GM13976 (cell line): ENCODE measurements at regions not wholly inside any gene's neighbourhood (a gene's known extent, or its start where the extent isn't known, plus 50 kb on each side); places are given as distances from the start of the nearest gene placed in this dataset.

ENCODE experiments used
- DNase-seq: peaks from one replicate; pipeline ENCODE4 v3.0.0; 2012; ENCODE audit warnings: low spot score
- CTCF ChIP-seq: IDR thresholded peaks from 2 replicates; pipeline ENCODE4 v1.5.1; 2012; ENCODE audit warnings: borderline replicate concordance, mild to moderate bottlenecking; ENCODE audit not compliant: insufficient read depth; ENCODE audit errors: extremely low read depth, missing control alignments, control extremely low read depth
- in situ Hi-C: fragments of 300-500 bp; cut with MboI; formaldehyde crosslinking; loops from one replicate; pipeline ENCODE4 v1.12.0; 2022; ENCODE audit warnings: low sequenced_read_pairs, mixed read lengths, inconsistent platforms; ENCODE audit not compliant: unreplicated experiment

DNA sequence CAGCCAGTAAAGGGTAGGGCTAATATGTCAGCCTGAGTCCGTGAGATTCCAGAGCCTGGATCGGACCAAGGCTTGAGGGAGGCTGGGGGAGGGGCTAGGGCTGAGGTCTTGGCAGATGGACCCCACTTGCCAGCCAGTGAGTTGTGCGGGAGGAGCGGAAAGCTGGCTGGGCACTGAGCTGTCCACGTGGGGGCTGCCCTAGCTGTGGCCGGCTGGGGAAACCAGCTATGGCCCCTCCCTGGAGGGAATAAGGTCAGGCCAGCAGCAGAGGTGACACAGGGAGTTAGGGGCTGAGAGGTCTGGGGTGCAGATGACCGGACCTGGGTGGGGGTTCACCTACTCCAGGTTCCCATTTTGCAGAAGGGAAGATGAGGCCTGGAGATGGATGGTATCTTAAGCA lies 77.3 kb downstream of the UNCX start:
- in situ Hi-C loops, result no loop called here
- TF ChIP-seq CTCF, result no peak
- no peak for DNase-seq

DNA sequence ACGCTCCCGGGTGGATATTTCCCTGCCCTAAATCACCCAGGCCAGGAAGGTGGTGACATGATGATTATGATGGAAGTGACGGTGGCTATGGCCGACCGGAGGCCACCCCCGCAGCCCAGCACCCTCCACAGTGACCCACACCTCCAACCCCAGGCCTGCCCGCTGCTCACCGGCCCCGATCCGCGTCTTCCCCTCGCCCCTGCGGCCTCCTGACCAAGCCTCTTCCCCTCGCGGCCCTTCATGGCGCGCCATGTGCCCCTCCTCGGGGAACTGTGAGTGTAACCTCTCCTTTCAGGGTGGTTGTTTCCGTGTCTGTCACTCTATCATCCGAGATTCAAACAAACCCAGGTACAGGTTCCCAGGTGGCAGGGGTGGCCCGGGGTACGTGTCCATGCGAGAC lies 78.3 kb downstream of the UNCX start:
- no peak for TF ChIP-seq CTCF
- no peak for DNase-seq
- in situ Hi-C loops, result no loop called here

GRCh38 chr7:1311406-1312135 lies 78.9 kb downstream of the UNCX start:
- in situ Hi-C loops, result no loop called here
- no peak for DNase-seq
- TF ChIP-seq CTCF, result no peak

DNA sequence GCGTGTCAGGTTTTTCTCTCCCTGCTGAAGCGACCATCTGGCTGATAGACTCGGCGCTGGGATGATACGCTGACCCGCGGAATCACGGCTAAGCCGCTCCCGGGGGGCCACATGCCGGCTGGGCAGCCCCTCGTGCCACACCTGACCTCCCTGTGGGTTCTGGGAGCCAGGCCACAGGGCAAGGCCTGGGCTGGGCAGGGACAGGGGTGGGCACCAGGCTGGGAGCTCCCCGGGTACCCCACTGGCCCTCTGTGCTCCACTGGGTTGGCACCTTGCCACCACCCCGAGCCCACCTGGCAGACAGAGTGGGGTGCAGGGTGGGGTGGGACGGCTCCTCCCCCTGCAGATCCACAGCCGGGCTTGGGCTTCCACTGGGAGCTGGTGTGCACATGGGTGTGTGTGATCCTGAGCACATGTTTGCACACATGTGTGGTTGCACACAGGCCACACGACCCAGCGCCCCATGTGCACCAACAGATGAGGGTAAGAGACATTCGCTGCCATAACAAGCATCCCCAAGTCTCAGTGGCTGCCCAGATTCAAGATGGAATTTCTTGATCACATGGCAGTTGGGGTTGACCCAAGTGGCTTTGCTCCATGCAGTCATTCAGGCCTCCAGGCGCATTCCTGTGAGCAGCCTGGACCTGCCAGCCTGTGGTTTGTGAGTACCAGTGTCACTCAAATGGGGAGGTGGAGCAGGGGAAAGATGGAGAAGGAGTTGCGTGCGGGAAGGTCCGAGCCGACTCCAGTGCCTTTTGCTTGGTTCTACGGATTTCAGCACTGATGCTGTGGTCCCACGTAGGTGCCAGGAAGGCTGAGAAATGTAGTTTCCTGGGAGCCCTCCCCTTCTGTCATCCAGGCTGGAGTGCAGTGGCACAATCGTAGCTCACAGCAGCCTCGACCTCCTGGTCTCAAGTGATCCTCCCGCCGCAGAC lies 79.7 kb downstream of the UNCX start:
- DNase-seq, result no peak
- in situ Hi-C loops, result no loop called here
- no peak for TF ChIP-seq CTCF

- no peak for DNase-seq
- no peak for TF ChIP-seq CTCF
- in situ Hi-C loops, result no loop called here
These were observed 80.9 kb downstream of the UNCX start for GRCh38 chr7:1313613-1314012.

- no peak for DNase-seq
- TF ChIP-seq CTCF, result no peak
- in situ Hi-C loops, result no loop called here
These were observed 81.6 kb downstream of the UNCX start for GRCh38 chr7:1314021-1314907.
